Mammary epithelial cell (primary cell): ENCODE measurements at regions not wholly inside any gene's neighbourhood (a gene's known extent, or its start where the extent isn't known, plus 50 kb on each side); places are given as distances from the start of the nearest gene placed in this dataset.

Experiments used
- CTCF ChIP-seq, 2 donors: IDR thresholded peaks in 1 of 2; conservative IDR thresholded peaks in 1 of 2; 2 replicates each; pipeline ENCODE4 v1.5.1; 2011 to 2012; ENCODE audit warnings: inconsistent platforms in 2 of 2, low read length in 2 of 2, mild to moderate bottlenecking in 2 of 2, control low read depth in 1 of 2, low read depth in 1 of 2; ENCODE audit not compliant: insufficient read depth in 1 of 2; ENCODE audit errors: extremely low read depth in 1 of 2
- EZH2 ChIP-seq: IDR thresholded peaks from 2 replicates; pipeline ENCODE4 v1.6.1; 2012; ENCODE audit warnings: low read length, inconsistent platforms, borderline replicate concordance

GRCh38 chr17:36722903-36723263 lies 121.5 kb downstream of the MRM1 start:
- TF ChIP-seq CTCF (conservative IDR thresholded peaks at IDR 0.05 in 1 of 2, IDR thresholded peaks at IDR 0.05 in 1 of 2; ENCODE audit: extremely low read depth in 1 of 2, insufficient read depth in 1 of 2, low read depth in 1 of 2, low read length in 2 of 2), result no peak
- no peak for TF ChIP-seq EZH2
